GM19438 (cell line): ENCODE measurements at regions not wholly inside any gene's neighbourhood (a gene's known extent, or its start where the extent isn't known, plus 50 kb on each side); places are given as distances from the start of the nearest gene placed in this dataset.

Experiments used
- ATAC-seq: cut with Tn5 transposase; IDR thresholded peaks from one replicate; pipeline ENCODE4 v1.9.1; 2021; ENCODE audit warnings: low read depth; ENCODE audit not compliant: unreplicated experiment

GRCh38 chr13:34634448-34634847 lies 307.6 kb upstream of the NBEA start:
- no peak for ATAC-seq

- no peak for ATAC-seq
Observed at GRCh38 chr13:34637138-34637537, 304.9 kb upstream of the NBEA start.

- ATAC-seq, result no peak
Observed at GRCh38 chr13:34637636-34638035, 304.4 kb upstream of the NBEA start.

GRCh38 chr13:34638897-34639296 lies 303.2 kb upstream of the NBEA start:
- ATAC-seq, result no peak

GRCh38 chr13:34640179-34640992 lies 301.7 kb upstream of the NBEA start:
- no peak for ATAC-seq

DNA sequence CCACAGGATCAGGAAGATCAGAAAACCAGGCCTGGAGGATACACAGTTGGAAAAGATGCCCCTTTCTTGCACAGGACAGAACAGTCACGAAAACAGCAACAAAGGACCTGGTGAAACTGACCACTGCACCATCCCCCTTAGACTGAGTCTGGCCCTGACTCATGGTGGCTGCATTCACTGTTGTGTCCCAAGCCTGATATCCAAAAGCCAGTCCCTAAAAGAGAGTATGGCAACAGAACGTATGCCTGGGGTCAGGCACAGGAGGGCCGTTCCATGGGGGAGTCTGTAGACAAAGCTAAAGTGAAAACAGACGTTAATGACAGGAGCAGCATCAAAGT lies 301.1 kb upstream of the NBEA start:
- no peak for ATAC-seq

DNA sequence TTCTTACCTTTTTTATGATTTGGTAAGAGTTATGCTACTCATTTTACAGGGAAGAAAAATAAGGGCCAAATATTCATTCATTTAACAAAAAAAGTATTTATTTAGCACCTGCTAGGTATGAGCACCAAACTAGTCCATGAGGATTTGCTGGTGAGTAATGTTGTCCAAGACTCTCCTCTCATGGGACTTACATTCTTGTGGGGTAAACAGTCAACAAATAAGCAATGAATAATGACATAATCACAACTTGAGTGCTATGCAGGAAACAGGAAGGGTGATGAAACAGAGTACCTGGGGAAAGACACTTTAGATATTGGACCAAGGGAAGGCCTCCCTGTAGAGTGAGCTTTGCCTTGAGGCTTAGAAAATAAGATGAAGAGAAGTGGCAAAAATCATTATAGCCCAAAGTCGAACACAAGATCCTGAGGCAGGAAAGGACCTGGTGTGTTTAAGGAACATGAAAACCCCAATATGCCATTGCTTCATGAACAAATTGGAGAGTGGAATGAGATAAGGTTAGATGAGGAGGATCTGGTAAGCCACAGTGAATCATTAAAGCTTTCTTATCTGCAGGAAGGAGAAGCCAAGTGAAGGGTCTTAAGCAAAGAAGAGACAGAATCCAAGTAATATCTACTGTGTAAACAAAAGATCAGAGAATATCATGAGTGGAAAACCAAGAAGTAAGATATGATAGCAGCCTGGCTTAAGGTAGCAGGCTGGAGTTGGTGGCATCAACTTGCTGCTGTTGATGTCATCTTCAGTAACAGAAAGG lies 294.5 kb upstream of the NBEA start:
- no peak for ATAC-seq

DNA sequence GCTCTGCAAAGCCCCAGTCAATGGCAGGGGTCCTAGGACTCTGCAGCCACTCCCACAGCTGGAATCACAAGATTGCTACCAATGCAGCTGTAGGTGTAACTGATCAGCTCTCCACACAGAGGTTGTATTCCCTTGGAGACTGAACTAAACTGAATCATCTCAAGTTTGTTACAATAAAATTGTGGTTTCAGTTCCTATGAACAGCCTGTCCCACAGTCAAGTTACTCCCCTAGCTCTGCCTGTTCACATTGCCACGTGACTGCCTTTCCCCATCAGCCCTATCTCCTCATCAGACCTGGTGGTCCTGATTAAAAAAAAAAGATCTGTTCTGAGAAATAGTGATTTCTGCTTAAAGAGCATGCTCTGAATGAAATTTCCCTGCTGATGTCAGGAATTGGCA lies 287.9 kb upstream of the NBEA start:
- no peak for ATAC-seq

DNA sequence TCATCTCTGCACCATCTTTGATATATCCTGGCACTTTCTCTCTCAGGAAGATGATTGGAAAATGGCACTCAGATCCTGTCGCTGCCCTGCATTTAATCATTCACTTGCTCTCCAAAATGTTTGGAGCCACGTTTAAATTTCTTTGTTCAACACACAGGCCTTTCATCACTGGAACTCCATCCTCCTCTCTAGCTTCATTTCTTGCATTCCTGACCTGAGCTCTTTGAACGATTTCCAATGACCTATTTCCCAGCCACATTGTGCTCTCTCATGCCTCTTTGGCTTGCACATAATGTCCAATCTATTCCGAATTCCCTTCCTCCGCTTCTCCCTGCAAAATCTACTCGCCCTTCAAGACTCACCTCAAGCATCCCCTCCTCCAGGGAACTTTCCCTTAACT lies 287.4 kb upstream of the NBEA start:
- no peak for ATAC-seq

DNA sequence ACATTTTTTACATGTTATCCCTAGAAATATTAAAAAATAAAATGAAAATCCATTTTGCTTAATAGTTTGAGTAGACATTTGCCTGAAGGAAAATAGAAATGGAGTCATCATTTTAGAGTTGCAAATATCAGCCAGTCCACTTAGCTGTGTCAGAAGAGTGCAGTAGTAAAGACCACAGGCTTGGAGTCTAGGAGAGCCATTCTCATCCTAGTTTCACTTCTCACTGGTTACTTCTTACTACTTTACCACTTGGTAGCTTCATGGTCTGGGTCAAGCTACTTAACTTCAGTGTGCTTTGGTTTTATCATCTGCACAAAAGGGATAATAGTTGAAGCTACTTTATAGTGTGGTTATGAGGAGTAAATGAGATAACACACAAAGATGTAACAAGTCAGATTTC lies 286.5 kb upstream of the NBEA start:
- peak; percentile 62 for ATAC-seq

DNA sequence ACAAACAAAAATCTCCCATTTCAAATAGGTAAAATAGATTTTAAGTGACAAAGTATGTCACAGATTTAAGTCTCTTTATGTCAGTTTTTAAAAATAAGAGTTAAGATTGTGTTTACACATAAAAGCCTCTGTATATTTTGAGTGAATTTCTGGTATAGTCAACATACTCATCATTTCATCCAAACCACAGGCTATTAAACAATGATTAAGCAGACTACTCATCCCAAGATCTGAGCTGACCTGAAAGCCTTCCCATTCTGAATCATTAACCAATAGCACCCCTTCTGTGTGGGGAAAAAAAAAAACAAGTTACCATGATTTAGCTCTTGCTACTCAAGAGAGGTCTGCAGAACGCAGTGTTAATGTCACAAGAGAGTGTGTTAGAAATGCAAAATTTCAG lies 284.4 kb upstream of the NBEA start:
- no peak for ATAC-seq

DNA sequence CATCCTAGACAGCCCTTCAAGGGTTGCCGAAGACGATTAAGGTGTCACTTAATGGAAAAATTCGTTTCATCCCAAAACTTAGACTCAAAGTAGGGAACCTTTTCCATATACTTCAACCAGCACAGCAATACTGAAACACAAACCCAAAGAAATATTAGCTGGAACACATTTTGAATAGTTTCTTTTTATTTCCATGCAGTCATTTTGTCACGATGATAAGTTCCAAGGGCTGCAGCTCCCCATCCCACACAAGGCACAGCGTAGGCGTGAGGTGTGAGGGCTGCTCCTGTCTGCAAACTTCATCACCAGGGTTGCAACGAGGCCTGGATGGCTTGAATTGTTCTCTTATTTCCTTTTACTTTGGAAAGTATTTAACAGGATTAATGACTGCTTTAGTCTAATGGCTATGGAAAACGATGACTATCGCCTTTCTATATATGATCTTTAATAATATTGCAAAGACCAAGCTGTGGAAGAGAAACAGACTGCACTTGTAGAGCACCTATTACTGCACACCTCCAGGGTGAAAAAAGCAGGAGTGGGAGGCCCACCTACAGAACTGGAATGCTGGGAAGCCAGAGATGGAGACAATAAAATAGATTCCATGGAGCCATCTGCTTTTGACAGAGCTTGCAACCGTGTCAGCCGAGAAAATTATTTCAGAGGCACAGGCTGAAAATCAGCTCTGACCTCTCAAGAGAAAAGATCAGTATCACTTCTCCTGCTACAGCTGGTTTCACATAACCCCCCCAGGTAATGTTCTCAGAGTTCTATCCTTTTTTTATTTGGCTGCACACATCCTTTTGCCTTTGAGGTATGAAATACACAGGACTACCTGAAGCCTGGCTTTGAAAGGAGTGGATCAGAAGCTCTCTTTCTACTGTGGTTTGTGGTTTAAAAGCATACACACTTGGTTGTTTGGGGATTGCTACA lies 274.5 kb upstream of the NBEA start:
- ATAC-seq, result no peak

DNA sequence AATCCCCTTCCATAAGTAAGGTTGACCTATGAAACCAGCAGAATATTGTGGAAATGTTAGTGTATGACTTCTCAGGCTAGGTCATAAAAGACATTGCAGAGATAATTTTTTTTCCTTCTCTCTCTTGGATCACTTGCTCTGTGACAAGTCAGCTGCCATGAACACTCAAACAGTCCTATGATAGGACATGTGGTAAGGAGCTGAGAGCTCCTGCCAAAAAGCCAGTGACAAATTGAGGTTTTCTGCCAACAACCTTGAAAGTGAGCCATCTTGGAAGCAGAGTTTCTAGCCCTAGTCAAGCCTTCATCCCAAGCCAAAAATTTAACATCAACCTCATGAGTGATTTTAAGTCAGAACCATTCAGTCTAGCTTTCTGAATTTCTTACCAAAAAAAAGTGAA lies 270.9 kb upstream of the NBEA start:
- no peak for ATAC-seq

DNA sequence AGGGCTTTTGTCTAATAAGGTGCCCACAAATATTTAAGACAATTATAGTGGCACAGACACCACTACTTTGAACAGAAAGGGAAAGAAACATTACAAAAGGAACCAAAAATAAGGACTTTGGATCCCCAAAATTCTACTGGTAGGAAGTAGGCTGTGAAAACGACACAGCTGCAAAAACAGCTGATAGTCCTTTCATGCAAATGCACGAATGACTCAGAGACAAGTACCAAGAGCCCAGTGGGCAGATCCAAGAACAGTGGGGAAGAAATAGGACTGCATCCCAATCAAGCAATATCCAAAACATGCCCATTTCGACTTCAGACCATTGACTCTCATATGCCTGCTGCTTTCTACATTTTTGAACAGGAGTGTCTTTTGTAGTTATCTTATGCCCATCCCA lies 269.4 kb upstream of the NBEA start:
- no peak for ATAC-seq

DNA sequence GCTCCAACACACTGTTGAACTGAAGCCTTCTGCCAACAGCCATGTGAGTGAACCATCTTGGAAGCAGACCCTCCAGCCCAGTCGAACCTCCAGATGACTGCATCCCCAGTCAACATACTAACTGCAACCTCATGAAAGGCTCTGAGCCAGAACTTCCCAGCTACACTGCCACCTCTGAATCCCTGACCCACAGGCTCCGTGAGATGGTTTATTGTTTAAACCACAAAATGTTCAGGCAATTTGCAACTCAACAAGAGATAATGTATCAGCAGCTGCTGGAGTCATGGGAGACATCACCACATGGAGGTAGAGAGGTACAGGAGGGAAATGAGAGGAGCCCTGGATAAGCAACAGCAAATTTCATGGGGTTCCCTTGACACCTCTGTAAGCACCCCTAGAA lies 266.4 kb upstream of the NBEA start:
- no peak for ATAC-seq

- ATAC-seq, result no peak
Observed at GRCh38 chr13:34678154-34678553, 263.9 kb upstream of the NBEA start.

- ATAC-seq, result no peak
Observed at GRCh38 chr13:34681405-34681955, 260.6 kb upstream of the NBEA start.

DNA sequence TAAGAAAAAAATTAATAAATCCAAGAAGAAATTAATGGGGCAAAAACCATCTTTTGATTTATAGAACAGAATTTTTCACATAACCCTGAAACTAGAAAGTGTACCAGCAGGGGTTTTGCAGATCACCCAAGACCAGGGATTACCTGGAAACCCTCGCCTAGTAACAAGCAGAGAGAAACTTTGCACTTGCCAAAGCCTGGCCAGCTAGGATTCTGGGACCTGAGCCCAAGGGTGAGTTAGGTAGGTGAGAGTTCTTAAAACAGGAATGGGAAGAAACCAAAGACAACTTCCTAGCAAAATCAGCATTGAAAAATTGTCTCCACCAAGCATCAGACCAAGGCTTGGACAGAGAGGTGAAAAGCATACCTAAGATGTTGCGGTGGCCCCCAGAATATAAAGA lies 247.0 kb upstream of the NBEA start:
- ATAC-seq, result no peak

DNA sequence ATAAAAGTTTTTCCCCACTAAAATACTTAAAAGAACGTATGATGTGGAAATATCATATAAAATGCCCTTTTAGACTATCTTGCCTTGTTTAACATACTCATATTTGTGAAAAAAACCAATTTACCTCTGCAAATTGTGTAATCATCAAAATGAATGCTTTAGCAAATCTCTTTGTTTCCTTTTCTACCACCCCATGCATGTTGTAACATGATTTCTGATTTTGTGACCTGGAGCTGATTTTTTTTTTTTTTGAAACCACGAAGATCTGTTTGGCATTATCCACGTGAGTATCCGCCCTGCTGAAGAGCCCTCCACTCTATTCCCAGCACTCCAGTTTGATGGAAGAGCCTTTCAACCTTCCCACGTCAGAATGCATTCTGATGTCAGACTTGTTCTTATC lies 245.8 kb upstream of the NBEA start:
- ATAC-seq, result no peak

DNA sequence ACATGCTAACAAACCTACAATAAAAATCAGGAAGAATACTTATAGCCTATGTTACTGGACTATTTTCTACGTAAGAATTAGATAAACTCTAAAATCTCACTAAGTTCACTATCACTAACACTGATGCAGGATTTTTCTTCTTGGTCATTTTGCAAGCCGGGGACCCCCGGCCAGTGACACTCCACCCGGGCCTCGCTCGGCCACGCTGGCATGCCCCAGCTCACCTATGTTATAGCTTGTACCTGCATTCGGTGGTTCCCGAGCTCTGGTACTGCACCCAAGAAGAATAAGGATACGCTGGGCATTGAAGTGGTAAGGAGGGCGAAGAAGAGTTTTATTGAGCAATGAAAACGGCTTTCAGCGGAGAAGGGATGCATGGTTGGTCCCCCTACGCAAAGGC lies 245.3 kb upstream of the NBEA start:
- ATAC-seq, result no peak

DNA sequence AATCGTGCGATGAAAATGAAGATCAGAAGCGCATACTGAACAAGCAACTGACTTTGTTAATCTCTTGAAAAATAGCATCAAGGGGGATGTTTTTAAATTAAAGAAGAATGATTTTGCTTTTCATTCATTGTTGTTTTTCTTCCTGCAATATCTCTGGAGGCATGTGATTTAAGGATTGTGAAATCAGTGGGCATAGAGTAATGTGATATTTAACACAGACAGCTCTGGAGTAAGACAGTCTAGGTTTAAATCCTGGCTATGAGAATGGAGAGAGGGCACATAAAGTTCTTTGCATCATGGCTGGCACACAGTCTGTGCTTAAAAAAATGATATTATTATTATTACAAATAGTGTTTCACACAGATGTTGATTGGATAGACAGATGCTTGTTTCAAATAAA lies 243.1 kb upstream of the NBEA start:
- ATAC-seq, result no peak
